Astrocyte of the cerebellum (primary cell): ENCODE measurements at regions not wholly inside any gene's neighbourhood (a gene's known extent, or its start where the extent isn't known, plus 50 kb on each side); places are given as distances from the start of the nearest gene placed in this dataset.

Experiments
- DNase-seq: peaks from one replicate; pipeline ENCODE4 v3.0.0-alpha.2; 2011; ENCODE audit warnings: low read depth
- H3K4me3 ChIP-seq: 2 replicates; pipeline ENCODE4 v1.5.1; 2011; ENCODE audit warnings: mild to moderate bottlenecking, low read depth, low read length, moderate library complexity
- CTCF ChIP-seq: IDR thresholded peaks from 2 replicates; pipeline ENCODE4 v1.5.1; 2012; ENCODE audit warnings: low read length, low read depth, moderate library complexity, mild to moderate bottlenecking; ENCODE audit errors: missing control alignments
- in situ Hi-C: cut with HindIII; loops from 2 replicates; pipeline ENCODE4 v1.10.0; 2017; ENCODE audit warnings: low sequenced_read_pairs

DNA sequence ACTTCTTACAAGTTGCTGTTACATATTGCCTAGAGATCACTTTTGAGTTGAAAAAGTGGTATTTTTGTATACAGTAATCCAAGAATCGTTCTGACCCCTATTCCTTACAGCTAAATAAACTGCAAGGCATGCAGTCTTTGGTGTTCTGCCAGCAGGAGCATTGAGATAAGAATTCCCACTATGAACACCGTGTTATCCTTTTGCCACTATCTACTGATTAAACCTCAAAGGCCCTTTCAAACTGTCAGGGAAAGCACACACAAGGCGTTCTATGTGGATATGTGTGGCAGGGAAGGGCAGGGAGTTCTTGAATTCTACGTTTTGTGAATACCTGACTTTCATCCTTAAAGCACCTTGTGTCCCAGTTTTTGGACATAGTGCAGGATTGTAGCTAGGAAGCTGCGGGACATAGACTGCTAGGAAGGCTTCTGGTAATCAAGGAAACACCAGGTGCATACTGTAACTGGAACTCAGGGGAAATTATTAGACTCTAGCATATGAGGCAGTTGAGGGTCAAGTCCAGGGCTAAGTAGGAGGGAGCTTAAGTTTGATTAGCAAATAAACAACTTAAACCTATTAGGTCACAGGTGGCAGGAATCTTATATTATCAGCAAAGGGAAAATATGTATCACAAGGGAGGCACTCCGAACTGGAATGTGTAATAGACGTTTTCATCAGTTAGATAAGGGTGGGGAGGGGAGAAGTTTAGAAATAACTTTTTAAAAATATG lies 506.6 kb downstream of the RNF144B start:
- no peak for TF ChIP-seq CTCF
- H3K4me3 ChIP-seq = no peak overlapping the region
- DNase-seq = no peak
- in situ Hi-C loops = no loop called here

DNA sequence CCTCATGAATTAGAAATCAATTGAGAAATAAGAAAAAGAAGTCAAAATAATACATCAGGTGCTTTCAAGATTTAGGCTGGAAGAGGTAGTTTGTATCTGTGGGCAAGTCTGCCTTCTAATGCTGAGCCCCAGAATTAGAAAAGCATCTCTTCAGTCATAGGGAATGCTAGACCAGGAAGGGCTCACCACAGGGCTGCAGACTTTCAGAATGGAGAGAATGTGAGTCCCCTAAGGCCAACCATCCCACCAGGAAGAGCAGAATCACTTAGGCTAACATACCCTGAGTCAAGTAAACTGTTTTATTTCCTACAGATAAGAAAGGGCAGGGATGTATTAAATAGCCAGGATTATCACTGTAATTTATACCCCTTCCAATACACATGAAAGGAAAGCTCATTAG lies 510.2 kb downstream of the RNF144B start:
- DNase-seq = no peak
- TF ChIP-seq CTCF = no peak
- H3K4me3 ChIP-seq = no peak overlapping the region
- in situ Hi-C loops = no loop called here

- no peak overlapping the region for H3K4me3 ChIP-seq
- TF ChIP-seq CTCF = no peak
- DNase-seq = no peak
- in situ Hi-C loops = no loop called here
Measured at GRCh38 chr6:18904681-18905080, 517.5 kb downstream of the RNF144B start.

- H3K4me3 ChIP-seq = no peak overlapping the region
- TF ChIP-seq CTCF = no peak
- in situ Hi-C loops = no loop called here
- no peak for DNase-seq
Measured at GRCh38 chr6:18920701-18921100, 533.6 kb downstream of the RNF144B start.

- H3K4me3 ChIP-seq = no peak overlapping the region
- no peak for TF ChIP-seq CTCF
- in situ Hi-C loops = no loop called here
- no peak for DNase-seq
Measured at GRCh38 chr6:18931086-18931485, 543.9 kb downstream of the RNF144B start.

DNA sequence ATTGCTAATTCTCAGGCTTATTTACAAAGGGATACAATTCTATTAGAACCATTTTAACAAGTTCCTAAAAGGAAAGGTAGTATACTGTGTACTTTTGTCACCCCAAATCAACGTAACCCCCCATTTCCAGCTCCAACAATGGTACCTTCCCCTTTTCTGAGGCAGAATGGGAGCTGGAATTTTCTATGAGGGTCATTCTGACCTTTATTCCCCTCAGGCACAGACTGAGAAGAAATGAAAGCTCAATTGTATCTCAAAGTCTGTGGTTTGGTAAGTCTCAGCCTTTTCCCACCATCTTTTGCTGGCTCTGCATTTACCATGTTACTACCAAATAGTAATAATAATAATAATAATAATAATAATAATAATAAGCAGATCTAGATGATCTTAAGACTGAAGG lies 571.0 kb downstream of the RNF144B start:
- in situ Hi-C loops = no loop called here
- no peak for TF ChIP-seq CTCF
- DNase-seq = no peak
- no peak overlapping the region for H3K4me3 ChIP-seq
